ENCODE measurements at regions not wholly inside any gene's neighbourhood (a gene's known extent, or its start where the extent isn't known, plus 50 kb on each side); places are given as distances from the start of the nearest gene placed in this dataset.
"Not testable (repeated sequence)": the region's sequence is repeated elsewhere in the genome, so short reads cannot be mapped to it uniquely, and the experiment has no call there.

- FAIRE-seq; DNase-seq (ENCODE audit: extremely low spot score, insufficient read length, low read depth): not testable (repeated sequence)
Measured at GRCh38 chr4:4643743-4644142, 101.9 kb upstream of the STX18 start.

GRCh38 chr4:4643306-4643705, 101.5 kb upstream of the STX18 start:
- no peak for FAIRE-seq
- DNase-seq (ENCODE audit: extremely low spot score, insufficient read length, low read depth), result no peak

- DNase-seq (ENCODE audit: extremely low spot score, insufficient read length, low read depth) (no peak), FAIRE-seq (no peak)
Measured at GRCh38 chr4:4642496-4643000, 100.7 kb upstream of the STX18 start.

GRCh38 chr4:4641661-4642495, 100.0 kb upstream of the STX18 start:
- FAIRE-seq (no peak), DNase-seq (ENCODE audit: extremely low spot score, insufficient read length, low read depth) (no peak)

- FAIRE-seq, result no peak
- DNase-seq (ENCODE audit: extremely low spot score, insufficient read length, low read depth), result no peak
Measured at GRCh38 chr4:4641254-4641653, 99.4 kb upstream of the STX18 start.

GRCh38 chr4:4640692-4641091, 98.8 kb upstream of the STX18 start:
- DNase-seq (ENCODE audit: extremely low spot score, insufficient read length, low read depth) (no peak), FAIRE-seq (no peak)

GRCh38 chr4:4639370-4639769, 97.5 kb upstream of the STX18 start:
- DNase-seq (ENCODE audit: extremely low spot score, insufficient read length, low read depth), result no peak
- FAIRE-seq, result no peak

GRCh38 chr4:4637710-4638109, 95.9 kb upstream of the STX18 start:
- peak; percentile 78 for FAIRE-seq
- peak; percentile 35 for DNase-seq (ENCODE audit: extremely low spot score, insufficient read length, low read depth)

- DNase-seq (ENCODE audit: extremely low spot score, insufficient read length, low read depth) (no peak), FAIRE-seq (no peak)
Measured at GRCh38 chr4:4633431-4633830, 91.6 kb upstream of the STX18 start.

GRCh38 chr4:4631150-4631549, 89.3 kb upstream of the STX18 start:
- peak; percentile 71 for FAIRE-seq

GRCh38 chr4:4627906-4628305, 86.1 kb upstream of the STX18 start:
- DNase-seq (ENCODE audit: extremely low spot score, insufficient read length, low read depth), result no peak
- no peak for FAIRE-seq

More at GRCh38 chr4:4631150-4631549, 89.3 kb upstream of the STX18 start:
- no peak for DNase-seq (ENCODE audit: extremely low spot score, insufficient read length, low read depth)

GRCh38 chr4:4627111-4627510, 85.3 kb upstream of the STX18 start:
- no peak for FAIRE-seq
- DNase-seq (ENCODE audit: extremely low spot score, insufficient read length, low read depth), result no peak

- no peak for FAIRE-seq
- DNase-seq (ENCODE audit: extremely low spot score, insufficient read length, low read depth), result no peak
Measured at GRCh38 chr4:4625488-4625887, 83.6 kb upstream of the STX18 start.

GRCh38 chr4:4624276-4624897, 82.5 kb upstream of the STX18 start:
- DNase-seq (ENCODE audit: extremely low spot score, insufficient read length, low read depth), result no peak

GRCh38 chr4:4619821-4620220, 78.0 kb upstream of the STX18 start:
- no peak for DNase-seq (ENCODE audit: extremely low spot score, insufficient read length, low read depth)
- FAIRE-seq, result no peak

More at GRCh38 chr4:4624276-4624897, 82.5 kb upstream of the STX18 start:
- no peak for FAIRE-seq

GRCh38 chr4:4618847-4619246, 77.0 kb upstream of the STX18 start:
- DNase-seq (ENCODE audit: extremely low spot score, insufficient read length, low read depth) (no peak), FAIRE-seq (no peak)

- FAIRE-seq, result no peak
Measured at GRCh38 chr4:4614925-4615678, 73.3 kb upstream of the STX18 start.

GRCh38 chr4:4613641-4614286, 71.9 kb upstream of the STX18 start:
- no peak for DNase-seq (ENCODE audit: extremely low spot score, insufficient read length, low read depth)
- no peak for FAIRE-seq

More at GRCh38 chr4:4614925-4615678, 73.3 kb upstream of the STX18 start:
- no peak for DNase-seq (ENCODE audit: extremely low spot score, insufficient read length, low read depth)

GRCh38 chr4:4613126-4613465, 71.2 kb upstream of the STX18 start:
- no peak for DNase-seq (ENCODE audit: extremely low spot score, insufficient read length, low read depth)
- FAIRE-seq, result no peak

- DNase-seq (ENCODE audit: extremely low spot score, insufficient read length, low read depth) (no peak), FAIRE-seq (no peak)
Measured at GRCh38 chr4:4610672-4611071, 68.8 kb upstream of the STX18 start.

All from GM18507 (cell line).